Upper lobe of left lung (tissue), 4 donors: ENCODE measurements at regions not wholly inside any gene's neighbourhood (a gene's known extent, or its start where the extent isn't known, plus 50 kb on each side); places are given as distances from the start of the nearest gene placed in this dataset.

Experiments used
- CTCF ChIP-seq, 6 experiments: fragments of 450-650 bp in 4 of 6; fragments of 200-600 bp in 2 of 6; sonication (generic) in 2 of 6; IDR thresholded peaks; one replicate each; pipeline ENCODE4 v1.5.1; 2016 to 2019; ENCODE audit warnings: antibody characterized with exemption in 6 of 6
- EP300 ChIP-seq, 4 donors: sonication (generic); formaldehyde crosslinking; IDR thresholded peaks; one replicate each; pipeline ENCODE4 v1.5.1; 2017; ENCODE audit warnings: antibody characterized with exemption in 4 of 4, control low read depth in 2 of 4
- POLR2A ChIP-seq, 4 donors: fragments of 450-650 bp; IDR thresholded peaks; one replicate each; pipeline ENCODE4 v1.5.1; 2016 to 2017; ENCODE audit warnings: antibody characterized with exemption in 4 of 4, mild to moderate bottlenecking in 2 of 4

- TF ChIP-seq POLR2A (IDR thresholded peaks at IDR 0.05) (no peak), CTCF (IDR thresholded peaks at IDR 0.05) (no peak), EP300 (IDR thresholded peaks at IDR 0.05) (no peak)
Measured at GRCh38 chr2:64781711-64782390, 128.1 kb upstream of the SERTAD2 start.
